GM18505 (cell line): ENCODE measurements at regions not wholly inside any gene's neighbourhood (a gene's known extent, or its start where the extent isn't known, plus 50 kb on each side); places are given as distances from the start of the nearest gene placed in this dataset.

Experiments used
- ATAC-seq: cut with Tn5 transposase; IDR thresholded peaks from one replicate; pipeline ENCODE4 v1.9.1; 2021; ENCODE audit not compliant: unreplicated experiment
- POLR2A ChIP-seq: IDR thresholded peaks from 4 replicates; pipeline ENCODE4 v1.6.1; 2011; ENCODE audit warnings: borderline replicate concordance; ENCODE audit not compliant: insufficient read depth, insufficient read length; ENCODE audit errors: extremely low read depth

DNA sequence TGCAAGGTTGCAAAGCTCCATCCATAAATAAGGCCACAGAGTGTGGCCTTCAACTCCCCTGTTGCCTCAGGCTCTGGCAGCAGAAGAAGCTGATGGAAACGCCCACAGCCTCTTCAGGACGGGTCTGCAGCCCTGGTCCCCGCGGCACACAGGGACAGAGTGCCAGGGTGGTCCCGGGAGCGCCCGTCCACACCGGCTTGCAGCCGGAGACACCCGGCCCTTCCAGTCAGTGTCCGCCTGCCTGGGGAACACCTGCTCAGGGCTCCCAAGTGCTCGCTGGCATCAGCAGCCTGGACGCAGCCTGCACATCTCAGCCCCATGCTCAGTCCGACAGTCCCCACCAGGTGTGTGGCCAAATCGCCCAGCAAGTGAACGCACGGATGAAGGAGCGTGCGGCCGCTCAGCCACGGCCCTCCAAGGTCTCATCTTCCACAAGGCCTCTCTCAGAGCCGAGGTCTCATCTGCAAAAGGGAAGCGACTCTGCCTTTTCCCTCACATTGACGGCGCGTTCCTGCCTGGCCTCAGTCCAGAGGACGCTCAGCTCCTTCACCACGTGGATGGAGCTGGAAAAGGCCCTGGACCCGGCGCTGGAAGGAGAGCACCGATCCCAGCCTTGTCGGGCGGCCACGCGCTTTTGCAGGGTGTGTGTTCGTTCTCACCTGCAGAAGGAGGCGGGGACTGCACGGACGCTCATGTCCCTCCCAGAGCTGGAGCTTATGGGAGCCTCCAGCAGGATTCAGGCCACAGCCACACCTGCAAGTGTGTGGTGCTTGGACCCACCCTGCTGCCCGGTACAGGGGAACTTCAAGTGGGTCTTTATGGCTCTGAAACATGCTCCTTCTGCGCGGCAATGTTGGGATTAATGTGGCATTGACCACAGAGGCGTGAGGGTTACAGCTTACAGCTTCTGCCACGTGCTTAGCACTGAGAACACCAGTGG lies 180.4 kb downstream of the DLL1 start:
- no peak for ATAC-seq
- TF ChIP-seq POLR2A = no peak

DNA sequence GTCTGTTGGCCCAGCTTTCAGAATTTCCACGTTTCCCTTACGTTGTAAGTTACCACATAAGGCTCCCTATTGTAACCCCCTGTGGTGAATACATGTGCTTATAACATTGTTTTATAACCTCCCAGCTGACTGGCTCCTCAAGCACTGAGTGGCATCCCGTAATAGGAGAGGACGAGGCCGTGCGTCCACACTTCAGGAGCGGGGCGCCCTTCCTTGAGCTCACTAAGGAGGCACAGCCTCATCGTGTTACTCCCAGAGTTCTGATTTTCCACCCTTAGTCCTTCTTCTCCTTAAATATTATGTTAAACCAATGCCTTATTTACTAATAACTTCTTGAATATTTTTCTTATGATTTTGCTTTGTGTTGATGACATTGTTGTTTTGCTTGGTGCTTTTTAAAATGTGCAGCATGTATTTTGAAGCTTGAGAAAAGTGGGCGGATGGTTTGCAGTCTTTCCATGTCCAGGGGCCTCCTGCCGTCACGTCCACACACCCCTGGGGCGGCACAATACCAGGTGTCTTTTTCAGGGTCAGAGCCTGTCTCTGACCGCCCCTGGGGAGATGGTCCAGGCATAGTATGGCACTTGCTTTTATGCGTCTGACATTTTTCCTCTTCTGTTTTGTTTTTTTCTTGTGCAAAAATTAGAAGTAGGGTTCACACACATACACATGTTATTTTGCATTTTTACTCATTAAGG lies 181.8 kb downstream of the DLL1 start:
- no peak for ATAC-seq
- TF ChIP-seq POLR2A = no peak

GRCh38 chr6:170108456-170108855 lies 182.4 kb downstream of the DLL1 start:
- no peak for TF ChIP-seq POLR2A
- ATAC-seq = no peak

DNA sequence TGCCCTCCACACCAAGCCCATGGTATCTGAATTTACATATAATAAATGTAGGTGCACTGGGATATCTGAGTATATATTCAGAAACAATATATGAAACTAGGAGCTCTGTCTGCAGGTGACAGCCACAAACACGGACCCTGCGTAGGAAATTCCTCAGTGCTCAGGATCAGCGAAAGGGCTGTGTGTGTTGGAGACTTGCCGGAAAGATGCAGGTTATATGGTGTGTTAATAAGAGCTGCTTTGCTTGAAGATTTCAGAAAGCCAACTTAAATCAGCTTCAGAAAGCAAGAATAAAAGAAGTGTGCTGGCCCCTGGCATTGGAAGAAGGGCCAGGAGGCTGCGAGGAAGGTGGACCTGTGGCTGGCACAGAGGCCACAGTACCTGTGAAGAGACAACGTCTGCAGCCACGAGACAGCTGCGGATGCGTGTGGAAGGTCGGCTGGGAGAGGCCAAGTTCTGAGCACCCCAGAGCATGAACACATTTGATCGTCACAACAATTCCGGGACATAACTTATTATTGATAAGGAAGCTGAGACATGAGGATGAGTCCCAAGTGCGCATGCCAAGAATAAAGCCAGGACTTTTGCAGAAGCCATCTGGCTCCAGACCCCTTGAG lies 183.2 kb downstream of the DLL1 start:
- no peak for ATAC-seq

GRCh38 chr6:170106906-170107525 lies 183.9 kb downstream of the DLL1 start:
- no peak for TF ChIP-seq POLR2A
- no peak for ATAC-seq

More for the DNA sequence above, 183.2 kb downstream of the DLL1 start:
- TF ChIP-seq POLR2A = no peak

DNA sequence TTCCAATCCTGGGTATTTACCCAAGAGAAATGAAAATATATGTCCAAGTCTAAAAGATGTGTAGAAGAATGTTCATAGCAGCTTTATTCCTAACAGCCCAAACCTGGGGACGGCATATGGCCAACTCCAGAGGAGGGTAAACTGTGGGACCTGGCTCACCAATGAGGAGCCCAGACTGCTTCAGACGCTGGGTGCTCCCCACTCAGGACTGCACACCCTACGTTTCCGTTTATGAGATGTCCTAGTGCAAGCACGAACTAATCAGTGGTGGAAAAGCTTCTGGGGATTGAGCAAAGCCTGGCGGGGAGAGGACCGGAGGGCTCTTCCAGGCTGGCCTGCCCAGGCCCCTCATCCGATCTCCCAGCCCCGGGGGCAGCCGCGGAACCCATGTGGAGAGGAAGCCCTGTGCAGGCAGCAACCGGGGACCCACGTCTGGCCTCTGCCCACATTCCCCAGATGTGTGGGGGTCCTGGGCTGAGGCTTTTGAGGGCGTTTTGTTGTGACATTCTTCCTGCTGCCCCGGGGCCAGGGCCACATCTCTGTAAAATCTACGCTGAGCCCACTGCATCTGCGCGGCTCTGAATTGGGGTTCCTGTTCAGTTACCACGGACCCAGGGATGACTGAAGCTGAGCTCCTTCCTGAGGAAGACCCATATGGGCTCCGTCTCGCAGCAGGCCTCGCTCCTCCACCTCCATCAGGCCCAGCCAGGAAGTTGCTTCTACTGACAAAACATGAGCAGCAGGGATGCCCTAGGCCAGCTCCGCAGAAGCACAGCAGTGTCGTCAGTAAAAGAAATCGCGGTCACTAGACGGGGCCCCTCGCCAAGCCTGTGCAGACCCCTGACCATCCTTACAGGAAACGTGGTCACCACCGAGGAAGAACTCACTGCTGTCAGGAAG lies 188.0 kb downstream of the DLL1 start:
- ATAC-seq = no peak
- TF ChIP-seq POLR2A = no peak

- no peak for TF ChIP-seq POLR2A
- no peak for ATAC-seq
Observed at GRCh38 chr6:170102038-170102437, 188.8 kb downstream of the DLL1 start.

GRCh38 chr6:170101281-170102035 lies 189.4 kb downstream of the DLL1 start:
- TF ChIP-seq POLR2A = no peak
- ATAC-seq = no peak

- TF ChIP-seq POLR2A = no peak
Observed at GRCh38 chr6:170100046-170100445, 190.8 kb downstream of the DLL1 start.

DNA sequence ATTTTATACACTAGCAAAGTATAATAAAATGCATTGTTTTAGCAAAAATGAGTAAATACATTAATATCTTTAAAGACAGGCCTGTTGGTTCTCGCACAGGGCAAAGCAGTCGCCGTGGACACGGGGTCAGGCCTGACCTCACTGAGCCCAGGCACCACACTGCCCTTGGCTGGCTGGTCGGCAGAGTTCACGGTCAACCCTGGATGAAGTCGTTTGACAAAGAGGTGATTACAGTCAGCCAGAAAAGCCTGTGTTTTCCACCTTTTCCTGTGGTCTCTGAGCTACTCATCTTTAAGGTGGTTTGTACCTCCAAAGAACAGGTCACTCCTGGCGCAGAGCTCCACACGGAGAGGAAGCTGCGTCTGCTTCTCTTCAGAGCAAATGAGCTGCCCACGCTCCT lies 191.5 kb downstream of the DLL1 start:
- TF ChIP-seq POLR2A = no peak
- ATAC-seq = no peak

More at GRCh38 chr6:170100046-170100445, 190.8 kb downstream of the DLL1 start:
- ATAC-seq = no peak

DNA sequence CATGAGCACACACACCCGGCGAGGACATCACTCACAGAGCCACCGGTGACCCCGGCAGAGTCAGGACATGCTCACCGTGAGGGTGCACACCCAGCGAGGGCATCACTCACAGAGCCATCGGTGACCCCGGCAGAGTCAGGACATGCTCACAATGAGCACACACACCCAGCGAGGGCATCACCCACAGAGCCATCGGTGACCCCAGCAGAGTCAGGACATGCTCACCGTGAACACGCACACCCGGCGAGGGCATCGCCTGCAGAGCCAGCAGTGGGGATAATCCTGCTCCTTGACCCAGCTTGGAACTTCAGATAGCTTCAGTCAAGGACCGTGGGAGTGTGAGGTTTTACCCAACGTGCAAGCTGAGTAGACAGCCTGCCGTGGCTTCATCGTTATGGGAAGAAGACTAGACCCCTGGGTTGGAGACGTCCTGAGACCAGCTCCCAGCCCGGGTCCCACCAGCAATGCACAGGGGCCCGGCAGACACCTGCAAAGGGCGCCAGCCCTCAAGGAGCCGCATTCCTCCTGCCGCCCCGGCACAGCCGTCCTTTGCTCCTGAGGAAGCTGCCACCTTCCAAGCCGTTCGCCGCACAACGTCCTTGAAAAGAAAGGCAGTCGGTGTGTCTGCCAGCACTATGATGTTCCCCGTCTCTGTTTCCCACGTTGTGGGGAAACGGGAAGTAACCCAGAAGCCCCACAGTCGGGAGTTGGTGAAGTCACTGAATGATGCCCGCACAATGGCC lies 192.3 kb downstream of the DLL1 start:
- TF ChIP-seq POLR2A = no peak
- no peak for ATAC-seq
